ENCODE measurements at regions not wholly inside any gene's neighbourhood (a gene's known extent, or its start where the extent isn't known, plus 50 kb on each side); places are given as distances from the start of the nearest gene placed in this dataset.

DNA sequence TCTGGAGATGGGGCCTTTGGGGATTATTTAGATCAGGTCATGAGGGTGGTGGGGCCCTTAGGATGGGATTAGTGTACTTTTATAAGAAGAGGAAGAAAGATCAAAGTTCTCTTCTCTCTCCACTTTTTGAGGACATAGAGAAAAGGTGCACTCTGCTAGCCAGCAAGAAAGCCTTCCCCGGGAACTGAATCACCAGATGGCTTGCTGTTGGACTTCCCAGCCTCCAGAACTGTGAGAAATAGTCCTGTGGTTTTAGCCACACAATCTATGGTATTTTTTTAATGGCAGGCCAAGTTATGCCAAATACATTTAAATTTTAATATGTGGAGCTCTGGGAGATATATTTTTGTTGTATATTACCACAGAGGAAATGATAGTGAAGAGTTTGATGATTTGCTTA lies 385.8 kb downstream of the KLF12 start:
- H2AFZ ChIP-seq (ENCODE audit: low read length): no peak overlapping the region
- H4K20me1 ChIP-seq (ENCODE audit: insufficient read depth, low read length): no peaks in the 10 kb centered on the region
- H3K9me3 ChIP-seq (ENCODE audit: low read length): 0 out of 2 replicates have a peak, but pooled peaks cover 2% of the 10 kb centered on the region
- H3K79me2 ChIP-seq (ENCODE audit: insufficient read depth, low read length): no peaks in the 10 kb centered on the region
- no peak for TF ChIP-seq EZH2 (IDR thresholded peaks at IDR 0.05; ENCODE audit: borderline replicate concordance, low read length)
- TF ChIP-seq, protein P1, sequence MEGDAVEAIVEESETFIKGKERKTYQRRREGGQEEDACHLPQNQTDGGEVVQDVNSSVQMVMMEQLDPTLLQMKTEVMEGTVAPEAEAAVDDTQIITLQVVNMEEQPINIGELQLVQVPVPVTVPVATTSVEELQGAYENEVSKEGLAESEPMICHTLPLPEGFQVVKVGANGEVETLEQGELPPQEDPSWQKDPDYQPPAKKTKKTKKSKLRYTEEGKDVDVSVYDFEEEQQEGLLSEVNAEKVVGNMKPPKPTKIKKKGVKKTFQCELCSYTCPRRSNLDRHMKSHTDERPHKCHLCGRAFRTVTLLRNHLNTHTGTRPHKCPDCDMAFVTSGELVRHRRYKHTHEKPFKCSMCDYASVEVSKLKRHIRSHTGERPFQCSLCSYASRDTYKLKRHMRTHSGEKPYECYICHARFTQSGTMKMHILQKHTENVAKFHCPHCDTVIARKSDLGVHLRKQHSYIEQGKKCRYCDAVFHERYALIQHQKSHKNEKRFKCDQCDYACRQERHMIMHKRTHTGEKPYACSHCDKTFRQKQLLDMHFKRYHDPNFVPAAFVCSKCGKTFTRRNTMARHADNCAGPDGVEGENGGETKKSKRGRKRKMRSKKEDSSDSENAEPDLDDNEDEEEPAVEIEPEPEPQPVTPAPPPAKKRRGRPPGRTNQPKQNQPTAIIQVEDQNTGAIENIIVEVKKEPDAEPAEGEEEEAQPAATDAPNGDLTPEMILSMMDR (IDR thresholded peaks at IDR 0.05; ENCODE audit: low read length): no peak
- no peaks in the 10 kb centered on the region for H3K9me2 ChIP-seq (ENCODE audit: low read depth, low read length)
- no peak overlapping the region for H3K9ac ChIP-seq (ENCODE audit: low read length)
- H3K27ac ChIP-seq (ENCODE audit: low read depth, low read length, poor library complexity, severe bottlenecking): no peak overlapping the region
- no peaks in the 10 kb centered on the region for H3K4me1 ChIP-seq (ENCODE audit: insufficient read depth, low read length, severe bottlenecking)
- H3K27me3 ChIP-seq (ENCODE audit: insufficient read depth, low read length): no peaks in the 10 kb centered on the region
- H3K36me3 ChIP-seq (ENCODE audit: insufficient read depth, low read length): peaks cover 14% of the 10 kb centered on the region
- H3K4me3 ChIP-seq (ENCODE audit: low read depth, low read length, poor library complexity, severe bottlenecking): no peak overlapping the region
- H3K4me2 ChIP-seq (ENCODE audit: low read length): no peak overlapping the region
- H3F3A ChIP-seq (ENCODE audit: insufficient read depth, low read length): no peaks in the 10 kb centered on the region

- Histone ChIP-seq H3K4me2 (ENCODE audit: low read length) (no peak overlapping the region), H3K9ac (ENCODE audit: low read length) (no peak overlapping the region), H3K4me1 (ENCODE audit: insufficient read depth, low read length, severe bottlenecking) (no peaks in the 10 kb centered on the region), H3K36me3 (ENCODE audit: insufficient read depth, low read length) (peaks cover 14% of the 10 kb centered on the region), H3K9me3 (ENCODE audit: low read length) (0 out of 2 replicates have a peak, but pooled peaks cover 2% of the 10 kb centered on the region), H3K9me2 (ENCODE audit: low read depth, low read length) (no peaks in the 10 kb centered on the region), H3K4me3 (ENCODE audit: low read depth, low read length, poor library complexity, severe bottlenecking) (no peak overlapping the region), H4K20me1 (ENCODE audit: insufficient read depth, low read length) (no peaks in the 10 kb centered on the region), H3K27ac (ENCODE audit: low read depth, low read length, poor library complexity, severe bottlenecking) (no peak overlapping the region), H2AFZ (ENCODE audit: low read length) (no peak overlapping the region), H3F3A (ENCODE audit: insufficient read depth, low read length) (no peaks in the 10 kb centered on the region), H3K27me3 (ENCODE audit: insufficient read depth, low read length) (no peaks in the 10 kb centered on the region), H3K79me2 (ENCODE audit: insufficient read depth, low read length) (no peaks in the 10 kb centered on the region)
- TF ChIP-seq, protein P1 (IDR thresholded peaks at IDR 0.05; ENCODE audit: low read length): peak; percentile 11; the same call in 1 of the 2 replicates
- TF ChIP-seq EZH2 (IDR thresholded peaks at IDR 0.05; ENCODE audit: borderline replicate concordance, low read length): no peak
These were observed 389.0 kb downstream of the KLF12 start for GRCh38 chr13:73745190-73745589.

DNA sequence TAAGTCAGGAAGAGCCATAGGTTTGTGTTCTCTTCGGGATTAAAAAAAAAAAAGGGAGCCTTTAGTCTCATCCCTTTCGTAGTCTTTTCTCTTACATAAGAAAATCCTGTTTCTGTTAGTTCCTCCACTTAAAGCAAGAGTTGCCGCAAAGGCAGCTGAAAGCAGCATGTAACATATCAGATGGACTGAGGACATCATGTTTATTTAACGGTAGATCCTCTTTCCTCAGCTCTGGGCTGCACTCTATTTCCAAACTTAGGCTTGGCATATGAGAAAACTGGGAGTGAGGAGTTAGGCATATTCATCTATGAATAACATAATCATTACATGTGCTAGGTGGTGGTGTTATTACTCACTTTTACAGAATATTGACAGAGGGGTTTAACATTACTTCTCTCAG lies 391.2 kb downstream of the KLF12 start:
- Histone ChIP-seq H3K27me3 (ENCODE audit: insufficient read depth, low read length) (no peaks in the 10 kb centered on the region), H3K79me2 (ENCODE audit: insufficient read depth, low read length) (no peaks in the 10 kb centered on the region), H3K4me3 (ENCODE audit: low read depth, low read length, poor library complexity, severe bottlenecking) (no peak overlapping the region), H3K27ac (ENCODE audit: low read depth, low read length, poor library complexity, severe bottlenecking) (no peak overlapping the region), H3K4me1 (ENCODE audit: insufficient read depth, low read length, severe bottlenecking) (no peaks in the 10 kb centered on the region), H3K36me3 (ENCODE audit: insufficient read depth, low read length) (no peaks in the 10 kb centered on the region), H4K20me1 (ENCODE audit: insufficient read depth, low read length) (no peaks in the 10 kb centered on the region), H3F3A (ENCODE audit: insufficient read depth, low read length) (no peaks in the 10 kb centered on the region), H3K9ac (ENCODE audit: low read length) (no peak overlapping the region), H3K9me2 (ENCODE audit: low read depth, low read length) (no peaks in the 10 kb centered on the region), H2AFZ (ENCODE audit: low read length) (no peak overlapping the region), H3K9me3 (ENCODE audit: low read length) (no peaks in the 10 kb centered on the region), H3K4me2 (ENCODE audit: low read length) (no peak overlapping the region)
- no peak for TF ChIP-seq EZH2 (IDR thresholded peaks at IDR 0.05; ENCODE audit: borderline replicate concordance, low read length)
- TF ChIP-seq, protein P1 (IDR thresholded peaks at IDR 0.05; ENCODE audit: low read length): no peak
